K562 (cell line): ENCODE measurements at regions not wholly inside any gene's neighbourhood (a gene's known extent, or its start where the extent isn't known, plus 50 kb on each side); places are given as distances from the start of the nearest gene placed in this dataset.

Source experiments
- ATAC-seq: fragments of 200-7000 bp; cut with Tn5 transposase; 3 replicates; pipeline ENCODE4 v1.9.1; 2020; ENCODE audit warnings: moderate library complexity
- BruUV-seq: library from RNA; stranded (reverse); fragments of 400-500 nt; replicated peaks from 2 replicates; lab custom pipeline; 2021; lab: Mats Ljungman, UMichigan
- CTCF ChIA-PET: fragments of 300-600 bp; formaldehyde crosslinking; extraction: SDS; loops from one replicate; lab custom pipeline; 2021; ENCODE audit warnings: low intra/inter-chr PET ratio; lab: Yijun Ruan, JAX
- POLR2A ChIA-PET: fragments of 300-600, 350-650 bp; sonication (Branson Sonifier 250); formaldehyde crosslinking; extraction: SDS; loops from one replicate; lab custom pipeline; 2021; ENCODE audit warnings: antibody characterized with exemption, inconsistent platforms; lab: Yijun Ruan, JAX
- DNase-seq, 4 experiments: peaks; one replicate each; pipeline versions ENCODE4 v3.0.0 to v3.0.0-alpha.2; 2011 to 2018; ENCODE audit warnings: low spot score in 3 of 4, mixed read lengths in 3 of 4; ENCODE audit errors: extremely low read depth in 1 of 4
- FAIRE-seq: peaks from 2 replicates; lab custom pipeline; 2011; peaks lifted over from hg19 to GRCh38; lab: Jason Lieb, UNC
- H2AFZ ChIP-seq: 2 replicates; pipeline ENCODE4 v1.6.0; 2011; ENCODE audit warnings: low read depth, low read length, control low read depth, inconsistent platforms
- H3K27ac ChIP-seq: fragments of 200-600 bp; 3 replicates; pipeline ENCODE4 v1.8.0; 2011; ENCODE audit warnings: low read depth, mild to moderate bottlenecking, control low read depth, inconsistent platforms, low read length, moderate library complexity, mixed read lengths; ENCODE audit errors: extremely low read depth
- H3K27me3 ChIP-seq, 2 experiments: fragments of 300-600 bp in 1 of 2; 2 replicates in 1 of 2; 3 replicates in 1 of 2; pipeline versions ENCODE4 v1.6.0 to v1.8.0; 2011; ENCODE audit warnings: inconsistent platforms in 2 of 2, low read length in 2 of 2, mild to moderate bottlenecking in 1 of 2, mixed read lengths in 1 of 2, moderate library complexity in 1 of 2; ENCODE audit not compliant: control insufficient read depth in 2 of 2, insufficient read depth in 2 of 2
- H3K36me3 ChIP-seq: fragments of 300-600 bp; 3 replicates; pipeline ENCODE4 v1.8.0; 2011; ENCODE audit warnings: mild to moderate bottlenecking, low read length, inconsistent platforms; ENCODE audit not compliant: control insufficient read depth, insufficient read depth
- H3K4me1 ChIP-seq, 2 experiments: fragments of 200-600 bp in 1 of 2; replicated peaks in 1 of 2; 2 replicates in 1 of 2; 3 replicates in 1 of 2; pipeline versions ENCODE4 v1.5.1 to v1.8.0; 2011; ENCODE audit warnings: inconsistent platforms in 2 of 2, low read length in 2 of 2, mild to moderate bottlenecking in 1 of 2, mixed read lengths in 1 of 2, moderate library complexity in 1 of 2; ENCODE audit not compliant: control insufficient read depth in 2 of 2, insufficient read depth in 2 of 2
- H3K4me2 ChIP-seq: 2 replicates; pipeline ENCODE4 v1.6.1; 2011; ENCODE audit warnings: low read length, control low read depth, inconsistent platforms, mixed read lengths; ENCODE audit not compliant: insufficient read depth
- H3K4me3 ChIP-seq: fragments of 200-600 bp; sonication (generic), shearing (Covaris generic); 2 replicates; pipeline ENCODE4 v1.5.1; 2016; ENCODE audit warnings: control low read depth, inconsistent platforms
- H3K79me2 ChIP-seq: fragments of 200-600 bp; 3 replicates; pipeline ENCODE4 v1.8.0; 2011; ENCODE audit warnings: low read length, inconsistent platforms; ENCODE audit not compliant: control insufficient read depth, insufficient read depth
- H3K9ac ChIP-seq, 2 experiments: 2 replicates each; pipeline versions ENCODE4 v1.6.0 to v1.6.1; 2011; ENCODE audit warnings: low read depth in 2 of 2, low read length in 2 of 2, control low read depth in 1 of 2, inconsistent platforms in 1 of 2, mild to moderate bottlenecking in 1 of 2, mixed read lengths in 1 of 2; ENCODE audit not compliant: insufficient read depth in 1 of 2
- H3K9me1 ChIP-seq: one replicate; pipeline ENCODE4 v1.6.0; 2011; ENCODE audit warnings: inconsistent platforms, mild to moderate bottlenecking, low read length, moderate library complexity; ENCODE audit not compliant: control insufficient read depth, insufficient read depth
- H3K9me3 ChIP-seq: replicated peaks from 2 replicates; pipeline ENCODE4 v1.5.1; 2011; ENCODE audit warnings: low read depth, low read length, inconsistent platforms; ENCODE audit not compliant: control insufficient read depth, insufficient read depth
- H4K20me1 ChIP-seq: replicated peaks from 2 replicates; pipeline ENCODE4 v1.6.1; 2011; ENCODE audit warnings: low read length, inconsistent platforms, mixed read lengths; ENCODE audit not compliant: control insufficient read depth, insufficient read depth
- CSDE1 ChIP-seq, 2 experiments: fragments of 450-650 bp; IDR thresholded peaks; 2 replicates each; pipeline ENCODE4 v1.6.1; 2016; ENCODE audit warnings: mild to moderate bottlenecking in 1 of 2
- ETV5 ChIP-seq: sonication (generic); formaldehyde crosslinking; IDR thresholded peaks from 2 replicates; pipeline ENCODE4 v1.4.0; 2020; ENCODE audit warnings: low read depth, mild to moderate bottlenecking, missing genetic modification reagents
- HDAC1 ChIP-seq, 2 experiments: fragments of 450-650 bp; IDR thresholded peaks; 2 replicates each; pipeline ENCODE4 v1.6.1; 2016 to 2017; ENCODE audit warnings: inconsistent platforms in 1 of 2, mild to moderate bottlenecking in 1 of 2, moderate library complexity in 1 of 2
- HMG20B ChIP-seq: fragments of 250-450 bp; sonication (Bioruptor Pico); IDR thresholded peaks from 2 replicates; pipeline ENCODE4 v1.5.0; 2021; ENCODE audit warnings: mild to moderate bottlenecking
- NCOA4 ChIP-seq: fragments of 450-650 bp; IDR thresholded peaks from 2 replicates; pipeline ENCODE4 v1.6.1; 2018; ENCODE audit warnings: mild to moderate bottlenecking; ENCODE audit not compliant: partially characterized antibody
- SIN3A ChIP-seq, 2 experiments: fragments of 150-350 bp in 1 of 2; IDR thresholded peaks; 2 replicates each; pipeline ENCODE4 v1.6.1; 2011 to 2016; ENCODE audit warnings: borderline replicate concordance in 2 of 2, low read depth in 2 of 2, low read length in 2 of 2, mild to moderate bottlenecking in 2 of 2, moderate library complexity in 2 of 2; ENCODE audit not compliant: control insufficient read depth in 1 of 2
- ZNF134 ChIP-seq: fragments of 250-450 bp; sonication (Bioruptor Pico); conservative IDR thresholded peaks from 2 replicates; pipeline ENCODE4 v1.4.0; 2020
- ZNF408 ChIP-seq: fragments of 250-450 bp; sonication (Bioruptor Pico); IDR thresholded peaks from 2 replicates; pipeline ENCODE4 v1.4.0; 2020; ENCODE audit warnings: low read depth, mild to moderate bottlenecking, moderate library complexity
- ZNF780A ChIP-seq: fragments of 250-450 bp; sonication (Bioruptor Pico); IDR thresholded peaks from 2 replicates; pipeline ENCODE4 v1.5.0; 2021; ENCODE audit warnings: mild to moderate bottlenecking
- WGBS: fragments of 100-300 bp; shearing (Covaris generic); methylation state at CpG from one replicate; pipeline ENCODE4 v1.1.6; 2016; ENCODE audit warnings: low coverage, mixed read lengths; ENCODE audit not compliant: insufficient coverage; ENCODE audit errors: missing lambda C conversion rate; 5-methylcytosine and 5-hydroxymethylcytosine counted together
- in situ Hi-C: fragments of 300-500 bp; cut with MboI; formaldehyde crosslinking; loops from 4 replicates; pipeline ENCODE4 v1.15.0; 2018; ENCODE audit warnings: inconsistent platforms, mixed read lengths
- intact Hi-C: fragments of 100-400 bp; cut with micrococcal nuclease; formaldehyde crosslinking; loops from 2 replicates; pipeline ENCODE4 v1.14.2; 2022
- TF ChIP-seq, protein P1 (sequence below): fragments of 450-650 bp; formaldehyde crosslinking; IDR thresholded peaks from 2 replicates; pipeline ENCODE4 v1.4.0; 2022; ENCODE audit warnings: missing genetic modification characterization

DNA sequence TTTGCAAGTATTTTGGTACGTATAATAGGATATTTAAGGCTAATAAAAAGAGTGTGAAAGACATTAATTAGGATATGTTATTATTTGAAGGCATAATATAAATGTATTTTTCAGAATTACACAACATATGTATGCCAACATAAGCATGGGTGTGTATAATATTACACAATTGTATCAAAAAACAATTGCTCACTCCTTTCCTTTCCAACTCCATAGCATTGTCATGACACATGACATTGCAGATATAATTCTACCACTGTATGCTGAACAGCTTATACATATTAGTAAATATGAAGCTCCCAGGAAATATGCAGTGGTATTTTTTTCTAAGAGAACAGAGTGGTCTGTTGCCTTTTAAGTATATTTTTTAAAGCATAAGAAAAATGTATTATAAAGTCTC lies 593.1 kb downstream of the TMX3 start:
- ATAC-seq: no peak
- no peaks in the 10 kb centered on the region for H3K9me3 ChIP-seq
- no peaks in the 10 kb centered on the region for H3K79me2 ChIP-seq
- TF ChIP-seq NCOA4 (no peak), SIN3A (IDR thresholded peaks at IDR 0.05; ENCODE audit: borderline replicate concordance in 2 of 2, control insufficient read depth in 1 of 2, low read depth in 2 of 2, low read length in 2 of 2) (no peak), ZNF134 (CRISPR knock-in tag) (no peak), ETV5 (CRISPR knock-in tag) (no peak), ZNF780A (CRISPR knock-in tag) (no peak), HMG20B (CRISPR knock-in tag) (no peak), ZNF408 (CRISPR knock-in tag) (no peak), HDAC1 (IDR thresholded peaks at IDR 0.05) (no peak), CSDE1 (IDR thresholded peaks at IDR 0.05) (no peak)
- TF ChIP-seq, protein P1, sequence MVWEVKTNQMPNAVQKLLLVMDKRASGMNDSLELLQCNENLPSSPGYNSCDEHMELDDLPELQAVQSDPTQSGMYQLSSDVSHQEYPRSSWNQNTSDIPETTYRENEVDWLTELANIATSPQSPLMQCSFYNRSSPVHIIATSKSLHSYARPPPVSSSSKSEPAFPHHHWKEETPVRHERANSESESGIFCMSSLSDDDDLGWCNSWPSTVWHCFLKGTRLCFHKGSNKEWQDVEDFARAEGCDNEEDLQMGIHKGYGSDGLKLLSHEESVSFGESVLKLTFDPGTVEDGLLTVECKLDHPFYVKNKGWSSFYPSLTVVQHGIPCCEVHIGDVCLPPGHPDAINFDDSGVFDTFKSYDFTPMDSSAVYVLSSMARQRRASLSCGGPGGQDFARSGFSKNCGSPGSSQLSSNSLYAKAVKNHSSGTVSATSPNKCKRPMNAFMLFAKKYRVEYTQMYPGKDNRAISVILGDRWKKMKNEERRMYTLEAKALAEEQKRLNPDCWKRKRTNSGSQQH: no peak
- TF ChIP-seq, all 486 proteins: peak for 0
- DNase-seq: no peak
- Histone ChIP-seq H4K20me1 (no peaks in the 10 kb centered on the region), H3K4me2 (no peak overlapping the region), H3K9me1 (no peaks in the 10 kb centered on the region), H3K27me3 (no peaks in the 10 kb centered on the region), H2AFZ (no peak overlapping the region), H3K27ac (no peak overlapping the region), H3K36me3 (no peaks in the 10 kb centered on the region), H3K9ac (no peak overlapping the region), H3K4me1 (no peaks in the 10 kb centered on the region), H3K4me3 (no peak overlapping the region)
- intact Hi-C loops: no loop called here
- CTCF ChIA-PET: no interaction called here
- in situ Hi-C loops: no loop called here
- BruUV-seq: no TSS peak
- 0% methylated on average over 1 of the region's 1 CpG for WGBS
- FAIRE-seq: no peak
- POLR2A ChIA-PET: no interaction called here
